ENCODE measurements at regions not wholly inside any gene's neighbourhood (a gene's known extent, or its start where the extent isn't known, plus 50 kb on each side); places are given as distances from the start of the nearest gene placed in this dataset.

DNA sequence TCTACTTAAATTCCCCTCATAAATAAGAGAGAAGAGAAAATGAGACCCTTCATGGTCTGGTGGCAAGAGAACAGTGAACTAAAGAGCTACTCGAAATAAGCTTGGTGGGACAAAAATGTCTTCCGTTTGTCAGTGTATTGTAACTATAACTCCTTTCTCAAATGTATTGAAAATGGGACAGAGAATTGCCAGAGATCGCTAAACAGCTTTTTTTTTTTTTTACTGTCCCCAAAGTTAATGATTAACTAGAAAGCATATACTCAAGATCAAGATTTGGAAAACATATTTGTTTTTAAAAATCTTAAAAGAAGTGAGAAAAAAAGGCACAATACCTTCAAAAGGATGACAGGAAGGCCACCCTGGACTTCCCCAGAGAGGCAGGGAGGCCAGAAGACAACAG is 206.4 kb upstream of the CTNND2 start:
- H3K9ac ChIP-seq (ENCODE audit: low read length), result no peak overlapping the region
- RAD21 ChIA-PET (ENCODE audit: low non-redundant PET in 1 of 2, low total read pairs in 2 of 2, uncharacterized antibody in 2 of 2, unreplicated experiment in 2 of 2), result no interaction called here
- H3K4me1 ChIP-seq (ENCODE audit: control insufficient read depth in 1 of 2, insufficient read depth in 2 of 2, low read length in 2 of 2), result no peaks in the 10 kb centered on the region
- intact Hi-C loops (cut with micrococcal nuclease), result no loop called here
- POLR2A ChIA-PET, result no interaction called here
- H3K4me3 ChIP-seq (replicated peaks in 1 of 2; ENCODE audit: low read depth in 1 of 2, low read length in 2 of 2), result no peak overlapping the region
- H3K9me3 ChIP-seq (ENCODE audit: control insufficient read depth in 1 of 2, insufficient read depth in 1 of 2, low read depth in 1 of 2, low read length in 2 of 2), result peaks cover 5 to 20% of the 10 kb centered on the region in 2 experiments; a peak in 2 of 4 replicates
- H3K79me2 ChIP-seq (ENCODE audit: insufficient read depth, low read length), result no peaks in the 10 kb centered on the region
- no peaks in the 10 kb centered on the region for H3K36me3 ChIP-seq (ENCODE audit: control insufficient read depth in 1 of 2, insufficient read depth in 2 of 2, low read length in 2 of 2)
- no peaks in the 10 kb centered on the region for H4K20me1 ChIP-seq (ENCODE audit: insufficient read depth)
- no peak overlapping the region for H3K27ac ChIP-seq (ENCODE audit: low read depth, low read length)
- TF ChIP-seq REST (IDR thresholded peaks at IDR 0.05; ENCODE audit: low read depth) (no peak), CBX3 (IDR thresholded peaks at IDR 0.05; ENCODE audit: low read depth) (no peak), YY1 (IDR thresholded peaks at IDR 0.05; ENCODE audit: extremely low read depth, insufficient replicate concordance, low read depth, low read length) (no peak), CEBPB (IDR thresholded peaks at IDR 0.05; ENCODE audit: low read depth) (no peak), ZNF274 (IDR thresholded peaks at IDR 0.05; ENCODE audit: low read depth, low read length) (no peak), RAD21 (IDR thresholded peaks at IDR 0.05; ENCODE audit: low read depth) (no peak), EZH2 (IDR thresholded peaks at IDR 0.05) (no peak), EGR1 (IDR thresholded peaks at IDR 0.05; ENCODE audit: low read depth) (no peak), SRF (IDR thresholded peaks at IDR 0.05; ENCODE audit: low read depth) (no peak), ELF1 (IDR thresholded peaks at IDR 0.05; ENCODE audit: borderline replicate concordance, low read depth) (no peak), ZFX (IDR thresholded peaks at IDR 0.05) (no peak), JUND (IDR thresholded peaks at IDR 0.05) (no peak)
- TF ChIP-seq, protein P1, sequence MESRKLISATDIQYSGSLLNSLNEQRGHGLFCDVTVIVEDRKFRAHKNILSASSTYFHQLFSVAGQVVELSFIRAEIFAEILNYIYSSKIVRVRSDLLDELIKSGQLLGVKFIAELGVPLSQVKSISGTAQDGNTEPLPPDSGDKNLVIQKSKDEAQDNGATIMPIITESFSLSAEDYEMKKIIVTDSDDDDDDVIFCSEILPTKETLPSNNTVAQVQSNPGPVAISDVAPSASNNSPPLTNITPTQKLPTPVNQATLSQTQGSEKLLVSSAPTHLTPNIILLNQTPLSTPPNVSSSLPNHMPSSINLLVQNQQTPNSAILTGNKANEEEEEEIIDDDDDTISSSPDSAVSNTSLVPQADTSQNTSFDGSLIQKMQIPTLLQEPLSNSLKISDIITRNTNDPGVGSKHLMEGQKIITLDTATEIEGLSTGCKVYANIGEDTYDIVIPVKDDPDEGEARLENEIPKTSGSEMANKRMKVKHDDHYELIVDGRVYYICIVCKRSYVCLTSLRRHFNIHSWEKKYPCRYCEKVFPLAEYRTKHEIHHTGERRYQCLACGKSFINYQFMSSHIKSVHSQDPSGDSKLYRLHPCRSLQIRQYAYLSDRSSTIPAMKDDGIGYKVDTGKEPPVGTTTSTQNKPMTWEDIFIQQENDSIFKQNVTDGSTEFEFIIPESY (IDR thresholded peaks at IDR 0.05; ENCODE audit: extremely low read depth, insufficient replicate concordance, low read length), result no peak
- TF ChIP-seq, protein P2, sequence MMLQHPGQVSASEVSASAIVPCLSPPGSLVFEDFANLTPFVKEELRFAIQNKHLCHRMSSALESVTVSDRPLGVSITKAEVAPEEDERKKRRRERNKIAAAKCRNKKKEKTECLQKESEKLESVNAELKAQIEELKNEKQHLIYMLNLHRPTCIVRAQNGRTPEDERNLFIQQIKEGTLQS (IDR thresholded peaks at IDR 0.05), result no peak
- H3K9me2 ChIP-seq (ENCODE audit: insufficient read depth), result no peaks in the 10 kb centered on the region
- no peak overlapping the region for H2AFZ ChIP-seq (ENCODE audit: low read depth, low read length, poor library complexity, severe bottlenecking)
- ATAC-seq (no peak), DNase-seq (ENCODE audit: low read depth, low spot score) (no peak)
- no TSS peak for BruUV-seq (replicated peaks)
- CTCF ChIA-PET, result no interaction called here
- H3K27me3 ChIP-seq (ENCODE audit: insufficient read depth, low read length), result no peaks in the 10 kb centered on the region
- no peak overlapping the region for H3K4me2 ChIP-seq (ENCODE audit: low read length)

All from HCT116 (cell line).